ENCODE measurements at regions not wholly inside any gene's neighbourhood (a gene's known extent, or its start where the extent isn't known, plus 50 kb on each side); places are given as distances from the start of the nearest gene placed in this dataset.

DNA sequence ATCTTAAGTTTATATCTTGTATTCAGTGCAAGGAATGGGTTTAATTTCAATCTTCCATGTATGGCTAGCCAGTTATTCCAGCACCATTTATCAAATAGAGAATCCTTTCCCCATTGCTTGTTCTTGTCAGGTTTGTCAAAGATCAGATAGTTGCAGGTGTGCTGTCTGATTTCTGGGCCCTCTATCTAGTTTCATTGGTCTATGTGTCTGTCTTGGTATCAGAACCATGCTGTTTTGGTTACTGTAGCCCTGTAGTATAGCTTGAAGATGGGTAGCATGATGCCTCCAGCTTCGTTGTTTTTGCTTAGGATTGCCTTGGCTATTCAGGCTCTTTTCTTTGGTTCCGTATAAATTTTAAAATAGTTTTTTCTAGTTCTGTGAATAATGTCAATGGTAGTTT, 200.0 kb downstream of the MANEA start:
- Histone ChIP-seq H3K36me3 (ENCODE audit: insufficient read depth, low read length) (no peaks in the 10 kb centered on the region), H3F3A (ENCODE audit: insufficient read depth, low read length) (no peaks in the 10 kb centered on the region), H3K9me3 (ENCODE audit: low read length) (no peaks in the 10 kb centered on the region), H3K4me1 (ENCODE audit: insufficient read depth, low read length, severe bottlenecking) (no peaks in the 10 kb centered on the region), H3K27ac (ENCODE audit: low read depth, low read length, poor library complexity, severe bottlenecking) (no peak overlapping the region), H4K20me1 (ENCODE audit: insufficient read depth, low read length) (no peaks in the 10 kb centered on the region), H3K79me2 (ENCODE audit: insufficient read depth, low read length) (no peaks in the 10 kb centered on the region), H3K4me3 (ENCODE audit: low read depth, low read length, poor library complexity, severe bottlenecking) (no peak overlapping the region), H2AFZ (ENCODE audit: low read length) (no peak overlapping the region), H3K9me2 (ENCODE audit: low read depth, low read length) (no peaks in the 10 kb centered on the region), H3K9ac (ENCODE audit: low read length) (no peak overlapping the region), H3K27me3 (ENCODE audit: insufficient read depth, low read length) (no peaks in the 10 kb centered on the region), H3K4me2 (ENCODE audit: low read length) (no peak overlapping the region)
- TF ChIP-seq, protein P1, sequence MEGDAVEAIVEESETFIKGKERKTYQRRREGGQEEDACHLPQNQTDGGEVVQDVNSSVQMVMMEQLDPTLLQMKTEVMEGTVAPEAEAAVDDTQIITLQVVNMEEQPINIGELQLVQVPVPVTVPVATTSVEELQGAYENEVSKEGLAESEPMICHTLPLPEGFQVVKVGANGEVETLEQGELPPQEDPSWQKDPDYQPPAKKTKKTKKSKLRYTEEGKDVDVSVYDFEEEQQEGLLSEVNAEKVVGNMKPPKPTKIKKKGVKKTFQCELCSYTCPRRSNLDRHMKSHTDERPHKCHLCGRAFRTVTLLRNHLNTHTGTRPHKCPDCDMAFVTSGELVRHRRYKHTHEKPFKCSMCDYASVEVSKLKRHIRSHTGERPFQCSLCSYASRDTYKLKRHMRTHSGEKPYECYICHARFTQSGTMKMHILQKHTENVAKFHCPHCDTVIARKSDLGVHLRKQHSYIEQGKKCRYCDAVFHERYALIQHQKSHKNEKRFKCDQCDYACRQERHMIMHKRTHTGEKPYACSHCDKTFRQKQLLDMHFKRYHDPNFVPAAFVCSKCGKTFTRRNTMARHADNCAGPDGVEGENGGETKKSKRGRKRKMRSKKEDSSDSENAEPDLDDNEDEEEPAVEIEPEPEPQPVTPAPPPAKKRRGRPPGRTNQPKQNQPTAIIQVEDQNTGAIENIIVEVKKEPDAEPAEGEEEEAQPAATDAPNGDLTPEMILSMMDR (IDR thresholded peaks at IDR 0.05; ENCODE audit: low read length), result no peak
- no peak for TF ChIP-seq EZH2 (IDR thresholded peaks at IDR 0.05; ENCODE audit: borderline replicate concordance, low read length)

DNA sequence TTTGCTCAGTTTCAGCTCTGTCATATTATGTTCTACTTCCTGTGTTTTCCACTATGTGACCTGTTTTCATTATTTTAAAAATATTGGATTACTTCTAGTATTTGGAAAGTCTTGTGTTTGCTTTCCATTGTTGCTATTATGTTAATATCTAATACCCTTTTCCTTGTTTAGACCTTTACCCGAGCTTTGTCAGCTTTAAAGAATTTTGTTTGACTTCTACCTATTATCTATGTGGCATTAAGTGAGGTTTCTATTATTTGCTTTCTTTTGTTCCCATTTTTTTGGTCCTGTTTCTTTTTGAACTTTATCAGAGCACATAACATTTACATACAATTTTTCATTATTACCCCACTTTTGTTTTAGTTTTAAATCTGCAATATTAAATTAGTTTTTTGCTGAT, 202.7 kb downstream of the MANEA start:
- Histone ChIP-seq H3K9ac (ENCODE audit: low read length) (no peak overlapping the region), H3K9me2 (ENCODE audit: low read depth, low read length) (no peaks in the 10 kb centered on the region), H3K27ac (ENCODE audit: low read depth, low read length, poor library complexity, severe bottlenecking) (no peak overlapping the region), H3K4me3 (ENCODE audit: low read depth, low read length, poor library complexity, severe bottlenecking) (no peak overlapping the region), H3K79me2 (ENCODE audit: insufficient read depth, low read length) (no peaks in the 10 kb centered on the region), H3F3A (ENCODE audit: insufficient read depth, low read length) (no peaks in the 10 kb centered on the region), H3K9me3 (ENCODE audit: low read length) (no peaks in the 10 kb centered on the region), H3K27me3 (ENCODE audit: insufficient read depth, low read length) (no peaks in the 10 kb centered on the region), H3K4me1 (ENCODE audit: insufficient read depth, low read length, severe bottlenecking) (no peaks in the 10 kb centered on the region), H3K4me2 (ENCODE audit: low read length) (no peak overlapping the region), H3K36me3 (ENCODE audit: insufficient read depth, low read length) (no peaks in the 10 kb centered on the region), H4K20me1 (ENCODE audit: insufficient read depth, low read length) (no peaks in the 10 kb centered on the region), H2AFZ (ENCODE audit: low read length) (no peak overlapping the region)
- TF ChIP-seq EZH2 (IDR thresholded peaks at IDR 0.05; ENCODE audit: borderline replicate concordance, low read length), result no peak
- TF ChIP-seq, protein P1 (IDR thresholded peaks at IDR 0.05; ENCODE audit: low read length), result no peak

DNA sequence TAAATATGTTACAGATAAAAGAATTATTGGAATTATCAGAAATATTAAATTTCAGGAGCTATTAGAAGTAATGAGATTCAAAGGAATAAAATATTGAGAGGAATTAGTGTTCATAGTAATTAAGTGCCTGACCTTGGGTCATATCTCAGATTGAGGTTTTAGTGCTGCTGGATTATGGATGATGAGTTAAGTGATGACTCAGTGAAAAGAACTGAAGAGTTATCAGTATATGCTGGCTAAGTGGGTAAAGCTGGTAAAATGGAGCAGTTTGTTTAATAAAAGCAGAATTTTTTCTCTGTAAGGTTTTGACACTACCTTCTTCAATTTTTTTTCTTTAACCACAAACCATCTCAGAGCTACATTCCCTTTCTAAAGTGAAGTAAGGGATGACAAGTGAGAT, 206.7 kb downstream of the MANEA start:
- H3K27ac ChIP-seq (ENCODE audit: low read depth, low read length, poor library complexity, severe bottlenecking), result no peak overlapping the region
- H3K4me1 ChIP-seq (ENCODE audit: insufficient read depth, low read length, severe bottlenecking), result no peaks in the 10 kb centered on the region
- H2AFZ ChIP-seq (ENCODE audit: low read length), result no peak overlapping the region
- H4K20me1 ChIP-seq (ENCODE audit: insufficient read depth, low read length), result no peaks in the 10 kb centered on the region
- H3K79me2 ChIP-seq (ENCODE audit: insufficient read depth, low read length), result no peaks in the 10 kb centered on the region
- TF ChIP-seq, protein P1 (IDR thresholded peaks at IDR 0.05; ENCODE audit: low read length), result no peak
- no peak for TF ChIP-seq EZH2 (IDR thresholded peaks at IDR 0.05; ENCODE audit: borderline replicate concordance, low read length)
- H3K4me2 ChIP-seq (ENCODE audit: low read length), result no peak overlapping the region
- no peaks in the 10 kb centered on the region for H3K27me3 ChIP-seq (ENCODE audit: insufficient read depth, low read length)
- no peaks in the 10 kb centered on the region for H3K9me3 ChIP-seq (ENCODE audit: low read length)
- no peak overlapping the region for H3K4me3 ChIP-seq (ENCODE audit: low read depth, low read length, poor library complexity, severe bottlenecking)
- no peak overlapping the region for H3K9ac ChIP-seq (ENCODE audit: low read length)
- no peaks in the 10 kb centered on the region for H3K36me3 ChIP-seq (ENCODE audit: insufficient read depth, low read length)
- no peaks in the 10 kb centered on the region for H3F3A ChIP-seq (ENCODE audit: insufficient read depth, low read length)
- H3K9me2 ChIP-seq (ENCODE audit: low read depth, low read length), result no peaks in the 10 kb centered on the region
